ENCODE measurements at regions not wholly inside any gene's neighbourhood (a gene's known extent, or its start where the extent isn't known, plus 50 kb on each side); places are given as distances from the start of the nearest gene placed in this dataset.
"Not testable (repeated sequence)": the region's sequence is repeated elsewhere in the genome, so short reads cannot be mapped to it uniquely, and the experiment has no call there.

GRCh38 chr12:131542351-131542750, 168.5 kb upstream of the SFSWAP start:
- DNase-seq (ENCODE audit: low spot score), result no peak

- no peak for DNase-seq (ENCODE audit: low spot score)
Measured at GRCh38 chr12:131543040-131543439, 167.8 kb upstream of the SFSWAP start.

GRCh38 chr12:131547555-131547954, 163.3 kb upstream of the SFSWAP start:
- no peak for DNase-seq (ENCODE audit: low spot score)

GRCh38 chr12:131550121-131550520, 160.8 kb upstream of the SFSWAP start:
- DNase-seq (ENCODE audit: low spot score), result no peak

- DNase-seq (ENCODE audit: low spot score), result no peak
Measured at GRCh38 chr12:131551675-131552491, 159.0 kb upstream of the SFSWAP start.

GRCh38 chr12:131552492-131552863, 158.4 kb upstream of the SFSWAP start:
- no peak for DNase-seq (ENCODE audit: low spot score)

- no peak for DNase-seq (ENCODE audit: low spot score)
Measured at GRCh38 chr12:131553096-131553777, 157.7 kb upstream of the SFSWAP start.

GRCh38 chr12:131555197-131555846, 155.6 kb upstream of the SFSWAP start:
- DNase-seq (ENCODE audit: low spot score), result no peak

- no peak for DNase-seq (ENCODE audit: low spot score)
Measured at GRCh38 chr12:131555866-131556265, 155.0 kb upstream of the SFSWAP start.

- DNase-seq (ENCODE audit: low spot score), result no peak
Measured at GRCh38 chr12:131557078-131557709, 153.7 kb upstream of the SFSWAP start.

- no peak for DNase-seq (ENCODE audit: low spot score)
Measured at GRCh38 chr12:131559517-131560516, 151.1 kb upstream of the SFSWAP start.

GRCh38 chr12:131561051-131561450, 149.8 kb upstream of the SFSWAP start:
- no peak for DNase-seq (ENCODE audit: low spot score)

GRCh38 chr12:131561891-131562684, 148.8 kb upstream of the SFSWAP start:
- DNase-seq (ENCODE audit: low spot score), result no peak

- not testable (repeated sequence) for DNase-seq (ENCODE audit: low spot score)
Measured at GRCh38 chr12:131564138-131564727, 146.7 kb upstream of the SFSWAP start.

- DNase-seq (ENCODE audit: low spot score), result no peak
Measured at GRCh38 chr12:131564845-131565244, 146.0 kb upstream of the SFSWAP start.

- no peak for DNase-seq (ENCODE audit: low spot score)
Measured at GRCh38 chr12:131565267-131566015, 145.4 kb upstream of the SFSWAP start.

GRCh38 chr12:131568336-131568735, 142.6 kb upstream of the SFSWAP start:
- no peak for DNase-seq (ENCODE audit: low spot score)

GRCh38 chr12:131570596-131570995, 140.3 kb upstream of the SFSWAP start:
- DNase-seq (ENCODE audit: low spot score), result no peak

- no peak for DNase-seq (ENCODE audit: low spot score)
Measured at GRCh38 chr12:131571827-131572226, 139.1 kb upstream of the SFSWAP start.

Data from CD4-positive, alpha-beta T cell treated with Interleukin-2 at 100 ng/mL for 4 hours (primary cell).